Anterior cingulate cortex (tissue), 58 donors: ENCODE measurements at regions not wholly inside any gene's neighbourhood (a gene's known extent, or its start where the extent isn't known, plus 50 kb on each side); places are given as distances from the start of the nearest gene placed in this dataset.

ENCODE experiments used
- DNase-seq, 58 donors: peaks; one replicate each; lab custom pipeline; 2025; lab: John Stamatoyannopoulos, UW

DNA sequence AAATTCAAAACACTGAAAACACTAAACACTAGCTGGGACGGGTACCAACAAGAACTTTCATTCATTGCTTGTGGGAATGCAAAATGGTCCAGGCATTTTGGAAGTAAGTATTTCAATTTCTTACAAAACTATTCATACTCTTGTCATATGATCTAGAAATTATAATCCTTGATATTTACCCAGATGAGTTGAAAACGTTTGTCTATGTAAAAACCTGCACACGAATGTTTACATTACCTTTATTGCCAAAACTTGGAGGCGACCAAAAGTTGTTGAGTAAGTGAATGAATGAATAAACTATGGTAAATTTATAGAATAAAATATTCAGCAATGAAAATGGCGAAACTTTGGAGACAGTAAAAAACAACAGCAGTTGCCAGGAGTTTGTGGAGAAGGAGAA, 222.1 kb upstream of the EDIL3 start:
- no peak for DNase-seq

DNA sequence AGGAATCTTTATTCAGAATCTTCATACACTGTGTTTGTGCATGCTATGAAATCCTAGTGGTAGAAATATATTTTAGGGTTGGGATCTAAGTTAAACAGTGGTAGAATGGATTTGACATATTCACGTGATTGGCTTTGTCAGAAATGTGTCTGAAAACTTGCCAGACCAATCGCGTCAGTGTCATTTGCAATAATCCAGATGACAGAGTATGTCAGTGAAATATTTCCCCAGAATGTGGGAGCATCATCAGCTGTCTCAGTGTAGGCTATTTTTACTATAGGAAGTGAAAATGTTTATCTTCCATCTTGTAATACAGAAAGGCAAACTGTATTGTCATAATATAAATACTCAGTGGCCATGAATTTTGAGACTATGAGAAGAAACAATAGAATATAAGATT, 220.6 kb upstream of the EDIL3 start:
- no peak for DNase-seq

- DNase-seq = peak in 5 of 58 donors; percentile 1 to 27 (median 5)
Observed at GRCh38 chr5:84603568-84604185, 219.0 kb upstream of the EDIL3 start.

DNA sequence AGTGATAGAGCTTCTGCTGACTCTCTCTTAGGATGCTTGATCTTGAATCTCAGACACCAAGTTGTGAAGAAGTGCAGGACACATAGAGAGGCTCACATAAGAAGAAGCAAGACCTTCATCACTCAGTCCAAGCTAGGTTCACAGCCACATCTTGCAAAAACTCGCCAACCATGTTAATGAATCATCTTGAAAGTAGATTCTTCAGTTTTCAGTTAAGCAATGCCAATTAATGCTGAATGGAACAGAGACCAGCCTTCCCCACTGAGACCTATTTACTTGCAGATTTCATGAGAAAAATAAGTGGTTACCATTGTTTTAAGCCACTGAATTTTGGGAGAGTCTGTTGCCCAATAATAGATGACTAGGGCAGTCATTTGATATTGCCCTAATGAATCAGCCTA, 217.7 kb upstream of the EDIL3 start:
- DNase-seq = no peak

DNA sequence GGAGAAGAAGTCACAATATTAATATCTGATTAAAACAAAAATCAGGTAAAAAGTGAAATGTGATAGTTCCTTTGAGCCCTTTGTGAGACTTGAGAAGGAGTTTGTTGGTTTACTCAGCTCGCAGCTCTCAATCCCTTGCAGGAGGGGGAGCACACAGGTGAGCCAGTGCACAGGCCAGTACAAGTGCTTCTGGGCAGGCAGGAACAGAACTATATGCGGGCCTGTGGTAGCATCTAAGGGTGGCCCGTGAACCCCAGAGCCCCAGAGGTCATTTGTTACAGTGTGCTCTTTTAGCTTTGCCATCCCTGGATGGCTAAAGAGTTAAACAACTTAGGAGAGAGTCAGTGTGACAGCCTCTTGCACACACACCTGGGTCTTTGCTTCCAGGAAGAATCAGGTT, 215.3 kb upstream of the EDIL3 start:
- no peak for DNase-seq

DNA sequence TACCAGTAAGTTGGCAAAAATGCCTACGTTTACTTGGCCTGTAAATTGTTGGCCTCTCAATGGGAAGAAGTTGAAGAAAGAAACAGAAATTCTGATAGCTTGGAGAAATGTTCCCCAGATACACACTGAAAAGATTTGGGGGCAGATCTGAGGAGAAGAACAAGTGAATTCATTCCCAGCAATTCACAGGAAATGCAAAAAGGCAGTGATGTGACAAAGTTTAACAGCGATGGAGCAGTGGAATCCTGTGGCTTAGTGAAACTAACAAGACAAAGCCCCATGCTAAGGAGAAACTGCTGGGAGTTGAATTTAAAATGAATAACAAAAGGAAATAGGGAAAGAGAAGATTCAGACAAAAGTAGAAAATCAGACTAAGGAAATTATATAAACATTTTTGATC, 213.2 kb upstream of the EDIL3 start:
- no peak for DNase-seq

DNA sequence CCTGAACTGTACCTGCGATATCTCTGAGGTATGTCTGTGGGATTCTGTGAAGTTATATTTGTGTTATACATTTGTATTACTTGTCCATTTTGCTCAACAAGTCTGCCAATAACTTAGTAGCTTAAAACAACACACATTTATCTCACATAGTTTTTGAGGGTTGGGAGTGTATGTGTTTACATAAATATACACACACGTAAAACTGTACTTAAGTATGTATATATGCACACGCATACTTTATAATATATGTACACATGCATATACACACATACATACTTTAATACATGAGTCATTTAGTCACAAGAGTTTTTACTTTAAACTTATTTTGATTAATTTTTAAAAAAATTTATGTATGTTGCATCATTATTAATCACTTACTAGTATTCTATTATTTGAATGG, 205.9 kb upstream of the EDIL3 start:
- no peak for DNase-seq

GRCh38 chr5:84589926-84590325, 205.2 kb upstream of the EDIL3 start:
- no peak for DNase-seq

- no peak for DNase-seq
Observed at GRCh38 chr5:84585218-84585617, 200.5 kb upstream of the EDIL3 start.

DNA sequence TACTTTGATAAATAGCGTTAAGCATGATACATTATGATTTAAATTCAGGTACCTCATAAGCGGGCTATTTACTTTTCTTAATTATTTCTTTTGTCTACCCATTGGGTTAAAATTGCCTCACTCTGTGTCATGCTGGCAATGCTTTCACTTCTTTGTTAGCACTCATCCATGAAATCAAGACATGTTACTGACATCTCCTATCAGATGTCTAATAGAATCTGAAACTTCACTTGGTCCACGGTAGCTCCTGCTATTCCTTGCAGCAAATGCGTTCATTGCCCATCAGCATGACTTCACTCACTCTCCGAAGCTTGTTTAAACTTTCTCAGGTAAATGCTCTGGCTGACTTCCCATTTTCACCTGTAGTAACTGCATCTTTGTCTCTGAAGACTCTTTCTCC, 193.5 kb upstream of the EDIL3 start:
- DNase-seq = no peak

DNA sequence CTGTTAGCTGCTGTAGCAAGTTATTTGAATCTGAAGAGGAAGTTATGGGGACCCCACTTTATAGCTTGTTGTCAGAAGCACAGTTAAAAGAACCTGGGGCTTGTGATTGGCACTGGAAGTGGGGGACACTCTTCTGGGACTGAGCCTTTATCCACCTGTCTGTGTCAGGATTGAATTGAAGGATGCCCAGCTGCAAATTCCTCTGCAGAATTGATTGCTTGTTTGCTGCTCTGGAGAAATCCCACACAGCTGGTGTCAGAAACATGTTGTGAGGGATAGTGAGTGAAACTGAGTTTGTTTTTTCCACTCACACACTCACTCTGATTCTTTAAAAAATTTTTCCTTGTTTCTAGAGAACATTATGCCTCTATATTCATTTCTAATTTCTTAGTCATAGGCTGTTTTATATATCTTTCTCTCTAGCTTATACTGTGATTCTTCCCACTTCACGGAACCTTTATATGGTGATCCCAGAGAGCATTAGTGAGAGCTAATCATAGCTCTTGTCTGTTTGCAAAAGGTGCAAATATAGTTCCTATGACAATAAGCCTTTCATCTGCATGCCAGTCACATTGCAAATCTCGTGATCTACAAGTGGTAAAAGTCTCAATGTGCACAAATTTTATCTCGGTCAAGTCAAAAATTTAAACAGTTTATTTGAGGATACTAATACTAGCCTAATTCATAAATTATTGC, 188.5 kb upstream of the EDIL3 start:
- DNase-seq = peak in 6 of 58 donors; percentile 12 to 53 (median 23)

DNA sequence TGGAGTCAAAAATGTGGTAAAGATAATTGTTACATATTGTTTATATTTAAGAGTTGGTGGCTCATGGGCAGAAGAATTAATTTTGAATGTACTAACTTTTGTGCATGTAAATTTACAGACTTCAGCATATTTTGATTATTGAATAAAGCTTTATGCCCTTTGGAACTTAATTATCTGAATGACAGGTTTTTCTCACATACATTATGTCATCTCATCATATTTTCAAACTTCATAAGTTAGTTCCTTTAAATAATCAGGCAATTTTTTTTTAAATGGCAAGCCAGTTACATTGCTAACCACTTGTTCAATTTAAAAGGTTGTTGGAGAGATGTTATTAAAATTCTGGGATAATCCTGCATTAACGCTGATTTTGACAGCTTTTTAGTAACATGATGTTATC, 184.6 kb upstream of the EDIL3 start:
- no peak for DNase-seq

DNA sequence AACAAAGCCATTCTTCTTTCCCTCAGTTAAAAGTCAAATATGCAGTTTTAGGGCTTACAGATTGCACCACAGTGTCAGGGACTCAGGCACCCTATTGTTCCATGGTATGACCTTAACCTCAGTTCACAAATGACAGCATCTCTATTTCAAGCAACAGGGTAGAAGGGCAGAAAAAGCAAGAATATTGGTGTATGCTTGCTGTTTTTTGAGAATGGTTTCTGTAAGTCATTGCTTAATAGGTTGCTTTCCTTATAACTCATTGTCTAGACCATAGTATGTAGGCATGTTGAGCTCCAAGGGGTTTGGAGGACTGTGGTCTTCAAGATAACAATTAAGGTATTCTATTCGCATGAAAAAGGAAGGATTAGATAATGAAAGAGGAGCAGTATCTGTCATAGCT, 183.5 kb upstream of the EDIL3 start:
- DNase-seq = peak in 3 of 58 donors; percentile 10 to 46 (median 32)

DNA sequence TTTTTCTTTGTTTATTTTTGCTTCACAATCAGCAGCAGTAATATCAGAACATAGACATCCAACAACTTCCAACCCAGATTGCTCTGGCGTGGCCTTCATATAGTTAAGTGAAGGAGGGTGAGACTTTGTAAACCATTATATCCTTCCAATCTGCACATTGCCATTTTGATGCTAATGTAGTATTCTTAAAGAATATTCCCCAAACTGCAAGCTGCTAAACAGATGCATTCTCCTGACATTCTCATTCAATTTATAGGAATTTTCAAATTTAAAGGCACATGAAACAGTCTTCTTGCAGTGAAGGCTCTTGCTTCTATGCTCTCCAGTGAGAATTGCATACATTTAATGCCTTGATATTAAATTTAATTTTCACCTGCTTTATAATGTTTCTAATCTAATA, 181.2 kb upstream of the EDIL3 start:
- no peak for DNase-seq

- DNase-seq = peak in 8 of 58 donors; percentile 10 to 85 (median 23)
Observed at GRCh38 chr5:84564321-84565075, 179.8 kb upstream of the EDIL3 start.

- DNase-seq = no peak
Observed at GRCh38 chr5:84550222-84550621, 165.5 kb upstream of the EDIL3 start.

DNA sequence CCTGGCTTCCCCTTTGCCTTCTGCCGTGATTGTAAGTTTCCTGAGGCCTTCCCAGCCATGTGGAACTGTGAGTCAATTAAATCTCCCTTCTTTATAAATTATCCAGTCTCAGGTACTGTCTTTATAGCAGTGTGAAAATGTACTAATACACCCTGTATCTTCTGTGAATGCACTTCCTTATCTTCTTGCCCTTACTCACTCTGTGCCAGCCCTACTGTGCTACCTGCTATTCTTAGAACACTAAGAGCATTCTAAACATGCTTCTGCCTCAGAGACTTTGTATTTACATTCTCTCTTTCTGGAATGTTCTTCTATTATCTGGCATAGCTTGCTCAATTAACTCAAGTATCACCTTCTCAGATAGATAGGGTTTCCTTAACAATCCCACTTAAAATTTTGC, 164.4 kb upstream of the EDIL3 start:
- no peak for DNase-seq

GRCh38 chr5:84546686-84547085, 162.0 kb upstream of the EDIL3 start:
- no peak for DNase-seq

DNA sequence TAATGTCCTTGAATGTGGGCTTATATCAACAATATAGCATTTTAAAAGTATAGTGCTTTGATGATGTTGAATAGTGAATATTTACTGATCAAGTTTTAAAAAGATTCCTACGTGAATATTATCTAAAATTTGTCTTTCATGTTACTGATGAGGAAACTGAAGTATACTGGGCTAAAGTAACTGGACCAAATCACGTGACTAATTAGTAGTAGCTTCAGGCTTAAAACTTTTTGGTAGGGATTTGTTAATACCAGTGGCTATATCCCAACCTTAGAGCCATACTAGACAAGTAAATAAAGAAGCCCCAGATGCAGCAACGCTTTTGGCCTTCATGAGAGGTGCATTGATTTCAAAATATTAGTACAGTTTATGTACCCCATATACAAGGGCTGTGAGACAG, 152.1 kb upstream of the EDIL3 start:
- no peak for DNase-seq

DNA sequence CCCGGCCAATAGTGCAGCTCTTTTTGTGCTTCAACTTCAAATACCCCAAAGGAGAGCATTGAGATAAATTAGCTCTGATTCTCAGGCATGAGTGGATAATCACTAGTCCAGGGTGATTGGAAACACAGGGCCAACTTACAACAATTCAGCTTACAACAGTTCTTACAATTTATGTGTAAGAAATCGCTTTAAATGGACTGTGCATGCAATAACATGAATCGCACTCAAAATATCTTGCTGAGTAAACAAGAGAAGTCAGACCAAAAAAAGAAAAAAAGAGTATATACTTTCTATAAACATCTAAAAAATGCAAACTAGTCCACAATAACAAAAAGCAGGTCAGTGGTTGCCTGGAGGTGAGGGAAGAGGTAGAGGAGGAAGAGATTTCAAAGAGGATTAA, 150.6 kb upstream of the EDIL3 start:
- no peak for DNase-seq

GRCh38 chr5:84524491-84524890, 139.8 kb upstream of the EDIL3 start:
- no peak for DNase-seq

DNA sequence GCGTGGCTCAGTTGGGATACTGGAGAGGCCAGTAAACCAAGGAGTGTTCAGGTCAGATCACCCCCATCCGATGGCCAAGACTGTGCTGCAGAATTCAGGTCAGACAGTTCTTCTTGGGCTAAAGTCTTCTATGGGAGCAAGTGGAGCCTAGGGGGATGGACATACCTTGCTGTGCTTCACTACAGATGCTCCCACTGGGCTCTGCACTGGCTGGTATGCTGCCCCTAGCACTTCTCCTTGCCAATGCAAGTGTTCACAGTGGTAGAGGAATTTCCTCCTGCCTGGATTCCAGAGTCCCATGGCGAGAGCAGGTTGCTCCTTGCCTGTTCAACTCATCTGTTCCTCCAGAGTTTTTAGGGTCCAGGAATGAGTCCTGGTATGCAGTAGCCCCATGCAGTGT, 134.2 kb upstream of the EDIL3 start:
- no peak for DNase-seq
